GM18951 (cell line): ENCODE measurements at regions not wholly inside any gene's neighbourhood (a gene's known extent, or its start where the extent isn't known, plus 50 kb on each side); places are given as distances from the start of the nearest gene placed in this dataset.
"Not testable (repeated sequence)": the region's sequence is repeated elsewhere in the genome, so short reads cannot be mapped to it uniquely, and the experiment has no call there.

Experiments
- POLR2A ChIP-seq: IDR thresholded peaks from 4 replicates; pipeline ENCODE4 v1.6.1; 2011; ENCODE audit warnings: mild to moderate bottlenecking; ENCODE audit not compliant: insufficient read length, insufficient read depth; ENCODE audit errors: extremely low read depth
- in situ Hi-C: fragments of 300-500 bp; cut with MboI; formaldehyde crosslinking; loops from one replicate; pipeline ENCODE4 v1.12.0; 2022; ENCODE audit warnings: low sequenced_read_pairs, mixed read lengths, inconsistent platforms; ENCODE audit not compliant: unreplicated experiment

- in situ Hi-C loops: loop anchor here (10.0 kb wide), 1 partner anchor 724 kb away; no protein-coding TSS in a partner anchor
These were observed 68.8 kb upstream of the WIPI2 start for GRCh38 chr7:5121256-5121655.

GRCh38 chr7:5131238-5131637 is 58.8 kb upstream of the WIPI2 start:
- in situ Hi-C loops: not testable (repeated sequence)

GRCh38 chr7:5132539-5132938 is 57.5 kb upstream of the WIPI2 start:
- in situ Hi-C loops: no loop called here
- no peak for TF ChIP-seq POLR2A

GRCh38 chr7:5139998-5140397 is 50.0 kb upstream of the WIPI2 start:
- in situ Hi-C loops: no loop called here

More at GRCh38 chr7:5139998-5140397, 50.0 kb upstream of the WIPI2 start:
- TF ChIP-seq POLR2A: no peak
